Muscle layer of colon (tissue), 2 donors: ENCODE measurements at regions not wholly inside any gene's neighbourhood (a gene's known extent, or its start where the extent isn't known, plus 50 kb on each side); places are given as distances from the start of the nearest gene placed in this dataset.

Source experiments
- H3K27ac ChIP-seq: one replicate; pipeline ENCODE4 v1.7.0; 2013; ENCODE audit warnings: low read depth, mild to moderate bottlenecking, low read length, moderate library complexity
- H3K27me3 ChIP-seq, 2 donors: one replicate each; pipeline ENCODE4 v1.7.0; 2013; ENCODE audit warnings: low read length in 2 of 2, mild to moderate bottlenecking in 2 of 2; ENCODE audit not compliant: insufficient read depth in 2 of 2, control insufficient read depth in 1 of 2
- H3K36me3 ChIP-seq: one replicate; pipeline ENCODE4 v1.7.0; 2013; ENCODE audit warnings: mild to moderate bottlenecking, low read length; ENCODE audit not compliant: insufficient read depth
- H3K4me1 ChIP-seq: one replicate; pipeline ENCODE4 v1.7.0; 2013; ENCODE audit warnings: mild to moderate bottlenecking, low read length; ENCODE audit not compliant: insufficient read depth
- H3K4me3 ChIP-seq, 2 donors: one replicate each; pipeline ENCODE4 v1.7.0; 2013; ENCODE audit warnings: low read length in 2 of 2, low read depth in 1 of 2, mild to moderate bottlenecking in 1 of 2, moderate library complexity in 1 of 2
- H3K9ac ChIP-seq: one replicate; pipeline ENCODE4 v1.7.0; 2013; ENCODE audit warnings: low read length
- H3K9me3 ChIP-seq: one replicate; pipeline ENCODE4 v1.7.0; 2013; ENCODE audit warnings: mild to moderate bottlenecking, low read length
- donor health status: abdominal sarcoma.
- donor health status: Adenocarcinoma of cecum.

DNA sequence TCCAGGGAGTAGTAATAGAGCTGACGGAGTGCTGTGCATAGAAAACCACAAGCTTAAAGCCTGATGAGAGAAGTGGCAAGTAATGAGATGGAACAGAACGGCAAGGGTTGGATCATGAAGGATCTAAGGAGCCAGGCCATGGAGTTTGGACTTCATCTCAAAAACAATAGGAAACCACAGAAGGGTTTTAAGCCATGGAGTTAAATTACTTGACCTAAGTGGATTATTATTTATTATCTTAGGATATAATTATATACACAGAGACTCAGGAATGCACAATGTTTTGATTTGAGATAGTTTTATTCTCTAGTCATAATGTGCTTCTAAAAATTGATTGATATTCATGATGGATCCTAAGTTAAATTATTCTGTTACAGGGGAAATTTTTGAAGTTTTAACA, 242.4 kb downstream of the PLPP3 start:
- no peaks in the 10 kb centered on the region for H3K4me1 ChIP-seq
- H3K27me3 ChIP-seq: no peaks in the 10 kb centered on the region
- H3K9ac ChIP-seq: no peak overlapping the region
- H3K36me3 ChIP-seq: no peaks in the 10 kb centered on the region
- H3K4me3 ChIP-seq: no peak overlapping the region
- H3K9me3 ChIP-seq: no peaks in the 10 kb centered on the region
- H3K27ac ChIP-seq: no peak overlapping the region

DNA sequence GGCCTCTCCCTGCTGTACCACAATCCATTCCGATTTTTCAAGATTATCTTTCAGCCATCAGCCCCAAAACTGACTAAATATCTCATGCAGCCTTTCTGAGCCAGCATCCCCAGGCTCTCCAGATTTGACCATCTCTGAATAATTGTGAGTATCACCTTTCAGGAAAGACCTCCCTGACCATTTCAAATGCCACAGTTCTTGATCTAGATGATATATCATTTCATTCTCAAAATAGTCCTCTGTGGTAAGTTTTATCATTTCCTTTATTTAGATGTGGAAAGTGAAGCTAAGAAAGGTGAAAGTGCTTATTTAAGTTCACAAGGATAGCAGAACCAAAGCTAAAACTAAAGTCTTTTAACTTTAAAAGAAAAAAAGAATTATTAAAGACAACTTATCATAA, 244.0 kb downstream of the PLPP3 start:
- Histone ChIP-seq H3K9me3 (no peaks in the 10 kb centered on the region), H3K4me1 (no peaks in the 10 kb centered on the region), H3K4me3 (no peak overlapping the region), H3K36me3 (no peaks in the 10 kb centered on the region), H3K27me3 (no peaks in the 10 kb centered on the region), H3K27ac (no peak overlapping the region), H3K9ac (no peak overlapping the region)

DNA sequence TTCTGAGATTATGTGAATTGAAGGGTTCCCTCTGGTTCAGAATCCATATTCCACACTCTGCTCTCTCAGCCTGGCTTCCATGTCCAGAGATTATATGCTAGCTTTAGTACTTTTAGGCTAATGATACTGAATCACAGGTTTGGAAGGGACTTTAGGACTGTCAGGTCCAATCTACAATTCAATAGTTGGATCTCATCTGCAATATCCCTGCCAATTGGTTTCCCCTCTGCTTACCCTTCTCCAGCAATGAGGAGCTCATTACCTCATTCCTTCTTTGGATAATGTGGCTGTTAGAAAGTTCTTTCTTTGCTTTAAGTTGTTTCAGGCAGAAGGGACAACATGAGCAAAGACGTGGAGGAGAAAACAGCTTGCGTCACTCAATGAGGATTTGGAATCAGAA, 245.3 kb downstream of the PLPP3 start:
- Histone ChIP-seq H3K36me3 (no peaks in the 10 kb centered on the region), H3K9me3 (no peaks in the 10 kb centered on the region), H3K9ac (no peak overlapping the region), H3K4me3 (no peak overlapping the region), H3K4me1 (no peaks in the 10 kb centered on the region), H3K27me3 (no peaks in the 10 kb centered on the region), H3K27ac (no peak overlapping the region)

- H3K27me3 ChIP-seq: no peaks in the 10 kb centered on the region
- no peaks in the 10 kb centered on the region for H3K36me3 ChIP-seq
- no peaks in the 10 kb centered on the region for H3K4me1 ChIP-seq
- H3K9ac ChIP-seq: no peak overlapping the region
- H3K9me3 ChIP-seq: no peaks in the 10 kb centered on the region
- H3K4me3 ChIP-seq: no peak overlapping the region
- no peak overlapping the region for H3K27ac ChIP-seq
These were observed 245.9 kb downstream of the PLPP3 start for GRCh38 chr1:56333461-56333860.

DNA sequence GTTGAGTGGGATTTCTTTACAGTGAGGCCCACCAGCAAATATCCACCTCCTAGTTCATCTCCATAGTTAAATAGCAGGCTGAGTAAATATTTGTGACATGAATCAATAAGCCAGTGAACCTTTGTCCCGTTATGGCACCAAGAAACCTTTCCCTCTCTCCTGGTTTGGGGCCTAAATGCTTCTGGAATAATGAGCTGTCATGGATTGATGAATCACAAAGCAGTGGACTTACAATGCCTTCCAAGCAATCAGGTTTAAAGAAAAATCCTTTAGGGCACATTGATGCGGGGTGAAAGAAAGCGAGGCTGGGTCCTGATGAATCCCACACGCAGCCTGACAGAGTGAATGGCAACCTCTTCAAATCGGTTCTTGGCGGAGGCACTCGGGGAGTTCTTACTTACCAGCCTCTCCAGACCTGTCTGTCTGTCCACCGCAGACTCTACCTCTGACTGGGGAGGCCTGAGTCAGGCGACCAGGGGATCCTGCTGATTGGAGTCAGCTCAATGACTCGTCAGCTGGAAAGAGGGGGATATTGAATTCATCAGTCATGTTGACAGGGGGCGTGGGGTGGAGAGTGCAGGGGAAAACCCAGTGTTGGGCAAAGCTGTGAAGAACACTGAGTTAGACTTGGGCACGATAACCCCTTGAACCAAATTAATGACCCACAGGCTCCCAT, 247.3 kb downstream of the PLPP3 start:
- H3K4me1 ChIP-seq: no peaks in the 10 kb centered on the region

GRCh38 chr1:56331207-56331891, 248.0 kb downstream of the PLPP3 start:
- no peaks in the 10 kb centered on the region for H3K36me3 ChIP-seq
- no peak overlapping the region for H3K27ac ChIP-seq
- H3K9me3 ChIP-seq: no peaks in the 10 kb centered on the region
- H3K4me1 ChIP-seq: no peaks in the 10 kb centered on the region
- H3K9ac ChIP-seq: no peak overlapping the region
- H3K27me3 ChIP-seq: no peaks in the 10 kb centered on the region
- H3K4me3 ChIP-seq: no peak overlapping the region

More for the DNA sequence above, 247.3 kb downstream of the PLPP3 start:
- Histone ChIP-seq H3K9ac (no peak overlapping the region), H3K27me3 (no peaks in the 10 kb centered on the region), H3K36me3 (no peaks in the 10 kb centered on the region), H3K9me3 (no peaks in the 10 kb centered on the region), H3K27ac (no peak overlapping the region), H3K4me3 (no peak overlapping the region)

DNA sequence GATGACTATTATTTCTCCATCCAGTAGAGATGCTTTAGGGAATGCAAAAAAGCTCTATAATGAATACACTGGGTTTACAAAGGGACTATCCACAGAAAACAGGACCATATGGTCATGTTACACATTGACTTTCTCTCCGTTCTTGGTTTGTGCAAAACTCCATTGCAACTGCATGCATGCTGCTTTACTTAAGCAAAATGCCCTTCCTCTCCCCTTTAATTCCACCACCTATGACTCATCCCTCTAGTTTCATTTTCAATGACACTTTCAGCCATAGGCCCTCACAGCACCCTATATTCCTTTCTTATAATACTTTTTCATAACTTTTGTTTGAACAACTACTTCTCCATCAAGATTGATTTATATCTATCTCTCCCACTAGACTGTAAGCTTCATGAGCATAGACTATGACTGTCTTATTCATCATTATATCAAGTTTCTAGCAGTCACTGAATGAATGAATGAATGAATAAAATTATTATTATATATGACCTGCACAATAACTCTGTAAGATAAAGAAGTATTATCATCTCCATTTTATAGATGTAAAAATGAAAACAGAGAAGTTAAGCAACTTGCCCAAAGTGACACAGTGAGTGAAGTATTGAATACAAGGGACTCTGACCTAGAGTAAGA, 248.9 kb downstream of the PLPP3 start:
- Histone ChIP-seq H3K9me3 (no peaks in the 10 kb centered on the region), H3K4me1 (no peaks in the 10 kb centered on the region), H3K36me3 (no peaks in the 10 kb centered on the region), H3K4me3 (no peak overlapping the region), H3K9ac (no peak overlapping the region), H3K27ac (no peak overlapping the region), H3K27me3 (no peaks in the 10 kb centered on the region)

- Histone ChIP-seq H3K27ac (no peak overlapping the region), H3K4me1 (no peaks in the 10 kb centered on the region), H3K9ac (no peak overlapping the region), H3K4me3 (no peak overlapping the region), H3K9me3 (no peaks in the 10 kb centered on the region), H3K27me3 (no peaks in the 10 kb centered on the region), H3K36me3 (no peaks in the 10 kb centered on the region)
These were observed 249.4 kb downstream of the PLPP3 start for GRCh38 chr1:56329970-56330369.

GRCh38 chr1:56327195-56327594, 252.2 kb downstream of the PLPP3 start:
- Histone ChIP-seq H3K27me3 (no peaks in the 10 kb centered on the region), H3K4me1 (no peaks in the 10 kb centered on the region), H3K9ac (no peak overlapping the region), H3K36me3 (no peaks in the 10 kb centered on the region), H3K9me3 (no peaks in the 10 kb centered on the region), H3K27ac (no peak overlapping the region), H3K4me3 (no peak overlapping the region)

- Histone ChIP-seq H3K4me1 (no peaks in the 10 kb centered on the region), H3K27ac (no peak overlapping the region), H3K4me3 (no peak overlapping the region), H3K36me3 (no peaks in the 10 kb centered on the region), H3K27me3 (no peaks in the 10 kb centered on the region), H3K9me3 (no peaks in the 10 kb centered on the region), H3K9ac (no peak overlapping the region)
These were observed 253.3 kb downstream of the PLPP3 start for GRCh38 chr1:56326056-56326455.

DNA sequence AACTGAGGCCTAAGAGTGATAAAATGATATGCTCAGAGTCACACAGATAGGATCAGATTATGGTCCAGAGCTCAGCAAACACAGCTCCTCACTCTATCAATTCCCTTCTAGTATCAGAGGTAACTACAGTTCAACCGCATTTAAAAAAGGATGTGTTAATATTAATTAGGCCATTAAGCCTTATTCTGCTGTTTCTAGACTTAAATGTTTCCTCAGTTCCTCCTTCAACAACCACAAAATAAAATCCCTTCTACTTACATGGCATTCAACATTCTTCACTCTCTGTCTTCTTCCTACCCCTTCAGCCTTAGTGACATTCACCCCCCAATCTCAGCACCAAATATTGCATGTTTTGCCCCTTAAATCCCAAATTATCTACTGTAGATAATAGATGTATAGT, 254.9 kb downstream of the PLPP3 start:
- Histone ChIP-seq H3K36me3 (no peaks in the 10 kb centered on the region), H3K9me3 (no peaks in the 10 kb centered on the region), H3K4me1 (no peaks in the 10 kb centered on the region), H3K4me3 (no peak overlapping the region), H3K27ac (no peak overlapping the region), H3K27me3 (no peaks in the 10 kb centered on the region), H3K9ac (no peak overlapping the region)
